HG03439 (cell line): ENCODE measurements at regions not wholly inside any gene's neighbourhood (a gene's known extent, or its start where the extent isn't known, plus 50 kb on each side); places are given as distances from the start of the nearest gene placed in this dataset.
"Not testable (repeated sequence)": the region's sequence is repeated elsewhere in the genome, so short reads cannot be mapped to it uniquely, and the experiment has no call there.

ENCODE experiments used
- ATAC-seq: cut with Tn5 transposase; IDR thresholded peaks from one replicate; pipeline ENCODE4 v1.9.1; 2021; ENCODE audit warnings: mild to moderate bottlenecking, moderate library complexity; ENCODE audit not compliant: unreplicated experiment

GRCh38 chr2:150063931-150064548 lies 423.4 kb downstream of the RND3 start:
- ATAC-seq, result no peak

GRCh38 chr2:150063432-150063889 lies 424.0 kb downstream of the RND3 start:
- ATAC-seq, result no peak

GRCh38 chr2:150062416-150062815 lies 425.1 kb downstream of the RND3 start:
- ATAC-seq, result no peak

- no peak for ATAC-seq
These were observed 427.1 kb downstream of the RND3 start for GRCh38 chr2:150060341-150060740.

- not testable (repeated sequence) for ATAC-seq
These were observed 427.8 kb downstream of the RND3 start for GRCh38 chr2:150059676-150060075.

- ATAC-seq, result no peak
These were observed 435.0 kb downstream of the RND3 start for GRCh38 chr2:150052457-150052856.

GRCh38 chr2:150051004-150051403 lies 436.5 kb downstream of the RND3 start:
- no peak for ATAC-seq

- ATAC-seq, result no peak
These were observed 437.4 kb downstream of the RND3 start for GRCh38 chr2:150050036-150050435.

- no peak for ATAC-seq
These were observed 439.7 kb downstream of the RND3 start for GRCh38 chr2:150047620-150048222.

- ATAC-seq, result no peak
These were observed 440.7 kb downstream of the RND3 start for GRCh38 chr2:150046810-150047209.

- ATAC-seq, result no peak
These were observed 441.3 kb downstream of the RND3 start for GRCh38 chr2:150046211-150046610.

- no peak for ATAC-seq
These were observed 441.9 kb downstream of the RND3 start for GRCh38 chr2:150045601-150046000.

- no peak for ATAC-seq
These were observed 444.3 kb downstream of the RND3 start for GRCh38 chr2:150043172-150043500.

- ATAC-seq, result no peak
These were observed 444.8 kb downstream of the RND3 start for GRCh38 chr2:150042500-150043171.

GRCh38 chr2:150041722-150042425 lies 445.6 kb downstream of the RND3 start:
- ATAC-seq, result no peak

GRCh38 chr2:150036622-150037021 lies 449.0 kb upstream of the MMADHC start:
- no peak for ATAC-seq

- no peak for ATAC-seq
These were observed 447.1 kb upstream of the MMADHC start for GRCh38 chr2:150034665-150035064.

- ATAC-seq, result no peak
These were observed 443.0 kb upstream of the MMADHC start for GRCh38 chr2:150030436-150031190.

GRCh38 chr2:150028322-150028721 lies 440.7 kb upstream of the MMADHC start:
- no peak for ATAC-seq

GRCh38 chr2:150027164-150027563 lies 439.6 kb upstream of the MMADHC start:
- ATAC-seq, result no peak

- ATAC-seq, result no peak
These were observed 436.1 kb upstream of the MMADHC start for GRCh38 chr2:150023663-150024062.
